NB4 (cell line): ENCODE measurements at regions not wholly inside any gene's neighbourhood (a gene's known extent, or its start where the extent isn't known, plus 50 kb on each side); places are given as distances from the start of the nearest gene placed in this dataset.

Experiments
- CTCF ChIP-seq: IDR thresholded peaks from one replicate; pipeline ENCODE4 v1.5.1; 2012; ENCODE audit warnings: low read depth, low read length
- MYC ChIP-seq: IDR thresholded peaks from 2 replicates; pipeline ENCODE4 v1.6.1; 2011; ENCODE audit warnings: low read depth, low read length
- POLR2A ChIP-seq: IDR thresholded peaks from 2 replicates; pipeline ENCODE4 v1.6.1; 2011; ENCODE audit warnings: mild to moderate bottlenecking; ENCODE audit not compliant: insufficient read length; ENCODE audit errors: extremely low read depth
- TF ChIP-seq, protein P1 (sequence below): IDR thresholded peaks from 2 replicates; pipeline ENCODE4 v1.6.1; 2011; ENCODE audit warnings: low read depth, low read length

DNA sequence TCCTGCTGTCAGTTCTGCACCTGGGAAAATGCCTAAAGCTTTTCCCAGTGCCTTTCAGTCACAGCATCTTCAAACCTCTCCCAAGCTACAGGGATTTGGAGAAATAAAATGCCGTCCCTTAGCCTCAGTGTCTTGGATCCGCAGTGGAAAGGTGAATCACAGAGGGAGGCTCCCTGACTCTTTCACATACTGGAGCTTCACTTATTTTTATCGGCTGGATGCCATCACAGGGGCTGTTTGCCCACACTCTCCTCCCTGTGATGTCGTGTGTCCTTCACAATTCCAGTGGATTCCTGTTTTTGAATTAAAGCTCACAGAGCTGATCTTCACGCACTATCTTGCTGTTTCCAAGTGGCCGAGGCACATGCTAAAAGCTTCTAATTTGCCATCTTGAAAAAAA is 1303.1 kb upstream of the DDX18 start:
- TF ChIP-seq CTCF (no peak), POLR2A (no peak), MYC (no peak)
- TF ChIP-seq, protein P1, sequence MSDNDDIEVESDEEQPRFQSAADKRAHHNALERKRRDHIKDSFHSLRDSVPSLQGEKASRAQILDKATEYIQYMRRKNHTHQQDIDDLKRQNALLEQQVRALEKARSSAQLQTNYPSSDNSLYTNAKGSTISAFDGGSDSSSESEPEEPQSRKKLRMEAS = no peak
